ENCODE measurements at regions not wholly inside any gene's neighbourhood (a gene's known extent, or its start where the extent isn't known, plus 50 kb on each side); places are given as distances from the start of the nearest gene placed in this dataset.

DNA sequence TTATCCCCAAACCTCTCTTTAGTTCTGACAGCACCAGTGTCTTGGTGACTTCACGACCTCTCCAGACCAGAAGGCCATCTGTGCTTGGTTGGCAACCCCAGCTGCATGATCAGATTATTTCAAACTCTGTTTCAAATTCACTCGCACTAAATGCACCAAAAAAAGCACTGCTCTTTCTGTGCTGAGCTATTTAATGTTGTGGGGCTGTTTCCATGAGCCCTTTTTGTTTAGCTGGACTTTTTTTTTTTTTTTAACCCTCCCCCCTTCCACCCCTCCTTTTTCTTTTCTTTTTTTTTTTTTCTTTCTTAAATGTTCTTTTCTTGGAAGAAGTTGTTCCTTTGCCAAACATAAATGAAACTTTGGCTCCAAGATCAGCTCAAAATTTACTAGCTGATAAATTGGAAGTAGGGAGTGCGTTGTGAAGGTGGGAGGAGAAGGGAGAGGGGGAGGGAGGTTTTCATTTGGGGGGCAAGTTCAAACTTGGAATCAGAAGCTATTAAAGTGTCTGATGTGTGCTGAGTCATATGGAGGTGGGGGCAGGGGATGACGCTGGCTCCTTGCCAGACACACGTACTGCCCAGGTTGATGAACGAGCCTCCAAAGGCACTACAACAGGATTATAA, 543.0 kb upstream of the TNP1 start:
- H3K27me3 ChIP-seq (replicated peaks; ENCODE audit: insufficient read depth): no peaks in the 10 kb centered on the region
- no peaks in the 10 kb centered on the region for H3K9me3 ChIP-seq
- peak; percentile 68 for DNase-seq (ENCODE audit: low spot score)
- peak overlapping the region in 1 of 2 donors; percentile 48 for H3K27ac ChIP-seq
- 2% methylated on average over 6 of the region's 6 CpGs for WGBS
- no peak overlapping the region for H3K4me3 ChIP-seq
- H3K4me1 ChIP-seq (replicated peaks): no peaks in the 10 kb centered on the region
- no peaks in the 10 kb centered on the region for H3K36me3 ChIP-seq
- TF ChIP-seq POLR2A (IDR thresholded peaks at IDR 0.05): no peak
- TF ChIP-seq, protein P1, sequence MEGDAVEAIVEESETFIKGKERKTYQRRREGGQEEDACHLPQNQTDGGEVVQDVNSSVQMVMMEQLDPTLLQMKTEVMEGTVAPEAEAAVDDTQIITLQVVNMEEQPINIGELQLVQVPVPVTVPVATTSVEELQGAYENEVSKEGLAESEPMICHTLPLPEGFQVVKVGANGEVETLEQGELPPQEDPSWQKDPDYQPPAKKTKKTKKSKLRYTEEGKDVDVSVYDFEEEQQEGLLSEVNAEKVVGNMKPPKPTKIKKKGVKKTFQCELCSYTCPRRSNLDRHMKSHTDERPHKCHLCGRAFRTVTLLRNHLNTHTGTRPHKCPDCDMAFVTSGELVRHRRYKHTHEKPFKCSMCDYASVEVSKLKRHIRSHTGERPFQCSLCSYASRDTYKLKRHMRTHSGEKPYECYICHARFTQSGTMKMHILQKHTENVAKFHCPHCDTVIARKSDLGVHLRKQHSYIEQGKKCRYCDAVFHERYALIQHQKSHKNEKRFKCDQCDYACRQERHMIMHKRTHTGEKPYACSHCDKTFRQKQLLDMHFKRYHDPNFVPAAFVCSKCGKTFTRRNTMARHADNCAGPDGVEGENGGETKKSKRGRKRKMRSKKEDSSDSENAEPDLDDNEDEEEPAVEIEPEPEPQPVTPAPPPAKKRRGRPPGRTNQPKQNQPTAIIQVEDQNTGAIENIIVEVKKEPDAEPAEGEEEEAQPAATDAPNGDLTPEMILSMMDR (IDR thresholded peaks at IDR 0.05): no peak
- TF ChIP-seq POLR2AphosphoS5 (IDR thresholded peaks at IDR 0.05): no peak
- intact Hi-C loops (cut with DNase I): no loop called here

GRCh38 chr2:217402144-217402543, 542.3 kb upstream of the TNP1 start:
- no peaks in the 10 kb centered on the region for H3K4me1 ChIP-seq (replicated peaks)
- no peak for DNase-seq (ENCODE audit: low spot score)
- H3K9me3 ChIP-seq: no peaks in the 10 kb centered on the region
- H3K4me3 ChIP-seq: no peak overlapping the region
- intact Hi-C loops (cut with DNase I): no loop called here
- no peak overlapping the region for H3K27ac ChIP-seq
- no peaks in the 10 kb centered on the region for H3K27me3 ChIP-seq (replicated peaks; ENCODE audit: insufficient read depth)
- no peaks in the 10 kb centered on the region for H3K36me3 ChIP-seq
- 81% methylated on average over 3 of the region's 3 CpGs for WGBS
- TF ChIP-seq POLR2AphosphoS5 (IDR thresholded peaks at IDR 0.05) (no peak), POLR2A (IDR thresholded peaks at IDR 0.05) (no peak)
- TF ChIP-seq, protein P1 (IDR thresholded peaks at IDR 0.05): no peak

DNA sequence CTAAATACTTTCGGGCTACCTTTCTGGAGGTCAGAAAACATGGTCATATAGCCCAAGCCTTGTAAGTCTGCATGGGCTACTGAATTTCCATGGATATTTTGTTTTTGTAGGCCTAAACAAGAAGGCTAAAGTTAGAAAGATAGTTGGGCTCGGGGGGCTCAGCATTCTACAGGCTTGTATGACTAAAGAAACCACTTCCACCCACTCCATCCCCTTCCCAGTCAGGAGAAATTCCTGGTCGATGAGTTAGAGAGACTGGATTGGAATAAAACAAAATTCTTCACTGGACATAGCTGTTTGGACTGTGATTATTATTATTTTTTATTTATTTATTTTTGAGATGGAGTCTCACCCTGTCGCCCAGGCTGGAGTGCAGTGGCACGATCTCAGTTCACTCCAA, 539.4 kb upstream of the TNP1 start:
- Histone ChIP-seq H3K9me3 (no peaks in the 10 kb centered on the region), H3K27ac (no peak overlapping the region), H3K27me3 (replicated peaks; ENCODE audit: insufficient read depth) (no peaks in the 10 kb centered on the region), H3K36me3 (no peaks in the 10 kb centered on the region), H3K4me3 (no peak overlapping the region), H3K4me1 (replicated peaks) (no peaks in the 10 kb centered on the region)
- TF ChIP-seq POLR2AphosphoS5 (IDR thresholded peaks at IDR 0.05): no peak
- TF ChIP-seq POLR2A (IDR thresholded peaks at IDR 0.05): no peak
- TF ChIP-seq, protein P1 (IDR thresholded peaks at IDR 0.05): no peak
- 95% methylated on average over 5 of the region's 5 CpGs for WGBS
- no peak for DNase-seq (ENCODE audit: low spot score)
- intact Hi-C loops (cut with DNase I): no loop called here

DNA sequence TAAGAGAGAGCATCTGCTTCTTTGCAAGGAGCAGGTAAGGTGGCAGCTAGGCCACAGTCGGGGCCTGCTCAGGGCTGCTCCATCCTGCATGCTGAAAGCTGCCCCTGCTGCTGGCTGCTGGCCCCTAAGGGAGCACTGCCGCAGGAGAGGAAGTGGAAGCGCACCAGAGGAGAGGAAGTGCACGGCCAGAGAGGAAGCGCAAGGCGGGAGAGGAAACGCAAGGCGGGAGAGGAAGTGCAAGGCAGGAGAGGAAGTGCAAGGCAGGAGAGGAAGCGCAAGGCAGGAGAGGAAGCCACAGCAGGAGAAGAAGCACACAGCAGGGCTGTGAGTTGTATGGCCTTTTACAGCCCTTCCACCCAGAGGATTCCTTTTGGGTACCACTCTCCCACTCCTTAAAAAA, 539.0 kb upstream of the TNP1 start:
- H3K4me3 ChIP-seq: no peak overlapping the region
- no peaks in the 10 kb centered on the region for H3K4me1 ChIP-seq (replicated peaks)
- H3K36me3 ChIP-seq: no peaks in the 10 kb centered on the region
- TF ChIP-seq, protein P1 (IDR thresholded peaks at IDR 0.05): no peak
- no peak overlapping the region for H3K27ac ChIP-seq
- intact Hi-C loops (cut with DNase I): no loop called here
- WGBS: 83% methylated on average over 9 of the region's 9 CpGs
- H3K27me3 ChIP-seq (replicated peaks; ENCODE audit: insufficient read depth): no peaks in the 10 kb centered on the region
- no peak for DNase-seq (ENCODE audit: low spot score)
- no peaks in the 10 kb centered on the region for H3K9me3 ChIP-seq

DNA sequence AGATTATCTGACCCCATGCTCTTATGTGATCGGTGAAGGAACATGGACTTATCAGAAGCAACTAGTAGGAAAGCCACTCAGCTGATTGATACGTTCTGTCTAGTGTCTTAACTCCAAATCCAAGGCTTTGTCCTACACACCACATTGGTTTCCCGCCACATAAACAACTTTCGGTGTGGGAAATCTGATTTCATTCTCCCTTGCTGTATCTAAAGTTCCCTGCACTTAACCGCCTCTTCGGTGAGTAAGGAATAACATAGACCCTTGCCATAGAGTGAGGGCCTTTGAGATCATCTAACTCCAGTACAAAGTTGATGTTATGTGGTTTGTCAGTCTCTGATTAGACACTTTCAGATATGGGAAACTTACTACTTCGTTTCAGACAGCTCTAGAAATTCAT, 538.2 kb upstream of the TNP1 start:
- 95% methylated on average over 7 of the region's 7 CpGs for WGBS
- H3K4me1 ChIP-seq (replicated peaks): no peaks in the 10 kb centered on the region
- intact Hi-C loops (cut with DNase I): no loop called here

More for the DNA sequence above, 538.2 kb upstream of the TNP1 start:
- H3K36me3 ChIP-seq: no peaks in the 10 kb centered on the region
- no peaks in the 10 kb centered on the region for H3K9me3 ChIP-seq
- H3K4me3 ChIP-seq: no peak overlapping the region
- no peaks in the 10 kb centered on the region for H3K27me3 ChIP-seq (replicated peaks; ENCODE audit: insufficient read depth)
- TF ChIP-seq POLR2AphosphoS5 (IDR thresholded peaks at IDR 0.05): no peak
- TF ChIP-seq, protein P1 (IDR thresholded peaks at IDR 0.05): no peak
- TF ChIP-seq POLR2A (IDR thresholded peaks at IDR 0.05): no peak
- no peak for DNase-seq (ENCODE audit: low spot score)
- no peak overlapping the region for H3K27ac ChIP-seq

All from prostate gland (tissue), 2 donors.